ENCODE measurements at regions not wholly inside any gene's neighbourhood (a gene's known extent, or its start where the extent isn't known, plus 50 kb on each side); places are given as distances from the start of the nearest gene placed in this dataset.

DNA sequence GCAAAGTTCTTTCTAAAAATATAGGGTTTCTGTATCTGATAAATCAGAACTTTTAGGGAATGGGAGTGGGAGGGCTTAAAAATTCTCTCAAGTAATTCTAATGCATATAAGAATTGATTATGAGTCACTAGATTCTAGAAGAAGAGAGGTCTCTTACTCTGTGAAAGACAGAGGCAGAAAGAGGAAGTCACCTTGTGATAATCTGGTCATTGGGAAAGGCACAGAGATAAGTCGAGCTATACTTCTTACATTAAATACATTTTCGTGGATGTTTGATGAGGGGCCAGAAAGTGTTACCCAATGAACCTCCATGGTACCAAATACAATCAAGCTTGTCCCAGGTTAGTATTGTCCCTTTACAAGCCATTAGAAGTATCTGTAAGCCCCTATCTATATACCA is 134.4 kb downstream of the MAD2L1 start:
- no peak for TF ChIP-seq CTCF (IDR thresholded peaks at IDR 0.05)
- no peak for TF ChIP-seq POLR2A (IDR thresholded peaks at IDR 0.05)

Measured in suprapubic skin (tissue), 3 donors.